ENCODE measurements at regions not wholly inside any gene's neighbourhood (a gene's known extent, or its start where the extent isn't known, plus 50 kb on each side); places are given as distances from the start of the nearest gene placed in this dataset.

GRCh38 chr16:62829084-62829483, 792.8 kb upstream of the CDH8 start (continued):
- TF ChIP-seq SIX5 (IDR thresholded peaks at IDR 0.05; ENCODE audit: low read depth, low read length, severe bottlenecking) (no peak), CBFB (IDR thresholded peaks at IDR 0.05; ENCODE audit: low read depth) (no peak), MTA3 (IDR thresholded peaks at IDR 0.05; ENCODE audit: borderline replicate concordance, low read length) (no peak)

GRCh38 chr16:62821824-62822223, 785.6 kb upstream of the CDH8 start:
- TF ChIP-seq CHD4 (IDR thresholded peaks at IDR 0.05): no peak
- no peak for TF ChIP-seq ASH2L (IDR thresholded peaks at IDR 0.05; ENCODE audit: borderline replicate concordance, low read depth)
- TF ChIP-seq MTA2 (IDR thresholded peaks at IDR 0.05; ENCODE audit: low read depth): no peak
- no peak for TF ChIP-seq RFX5 (IDR thresholded peaks at IDR 0.05; ENCODE audit: low read depth, low read length)
- TF ChIP-seq ZBED1 (IDR thresholded peaks at IDR 0.05; ENCODE audit: borderline replicate concordance): no peak
- TF ChIP-seq HDGF (IDR thresholded peaks at IDR 0.05): no peak
- TF ChIP-seq, protein P1, sequence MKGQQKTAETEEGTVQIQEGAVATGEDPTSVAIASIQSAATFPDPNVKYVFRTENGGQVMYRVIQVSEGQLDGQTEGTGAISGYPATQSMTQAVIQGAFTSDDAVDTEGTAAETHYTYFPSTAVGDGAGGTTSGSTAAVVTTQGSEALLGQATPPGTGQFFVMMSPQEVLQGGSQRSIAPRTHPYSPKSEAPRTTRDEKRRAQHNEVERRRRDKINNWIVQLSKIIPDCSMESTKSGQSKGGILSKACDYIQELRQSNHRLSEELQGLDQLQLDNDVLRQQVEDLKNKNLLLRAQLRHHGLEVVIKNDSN (IDR thresholded peaks at IDR 0.05; ENCODE audit: borderline replicate concordance, extremely low read length, insufficient read depth, low read depth, low read length): no peak
- no peak for TF ChIP-seq SIN3A (IDR thresholded peaks at IDR 0.05; ENCODE audit: low read depth, low read length)
- no peak for TF ChIP-seq ATF7 (IDR thresholded peaks at IDR 0.05; ENCODE audit: low read depth)
- TF ChIP-seq GABPA (IDR thresholded peaks at IDR 0.05; ENCODE audit: low read depth): no peak
- TF ChIP-seq KAT2A (conservative IDR thresholded peaks at IDR 0.05; ENCODE audit: control insufficient read depth, low read depth, low read length): no peak
- no peak for TF ChIP-seq PML (IDR thresholded peaks at IDR 0.05; ENCODE audit: low read length)
- TF ChIP-seq CTCF (IDR thresholded peaks at IDR 0.05 in 2 of 3, conservative IDR thresholded peaks at IDR 0.05 in 1 of 3; ENCODE audit: control insufficient read depth in 2 of 3, extremely low read depth in 1 of 3, insufficient read depth in 1 of 3, low read depth in 3 of 3, low read length in 3 of 3): no peak
- TF ChIP-seq, protein P2, sequence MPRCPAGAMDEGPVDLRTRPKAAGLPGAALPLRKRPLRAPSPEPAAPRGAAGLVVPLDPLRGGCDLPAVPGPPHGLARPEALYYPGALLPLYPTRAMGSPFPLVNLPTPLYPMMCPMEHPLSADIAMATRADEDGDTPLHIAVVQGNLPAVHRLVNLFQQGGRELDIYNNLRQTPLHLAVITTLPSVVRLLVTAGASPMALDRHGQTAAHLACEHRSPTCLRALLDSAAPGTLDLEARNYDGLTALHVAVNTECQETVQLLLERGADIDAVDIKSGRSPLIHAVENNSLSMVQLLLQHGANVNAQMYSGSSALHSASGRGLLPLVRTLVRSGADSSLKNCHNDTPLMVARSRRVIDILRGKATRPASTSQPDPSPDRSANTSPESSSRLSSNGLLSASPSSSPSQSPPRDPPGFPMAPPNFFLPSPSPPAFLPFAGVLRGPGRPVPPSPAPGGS (IDR thresholded peaks at IDR 0.05; ENCODE audit: borderline replicate concordance, insufficient read depth, low read depth, low read length, poor library complexity, severe bottlenecking): no peak
- TF ChIP-seq NFYA (IDR thresholded peaks at IDR 0.05; ENCODE audit: borderline replicate concordance, low read depth, low read length): no peak
- TF ChIP-seq HDAC2 (IDR thresholded peaks at IDR 0.05): no peak
- no peak overlapping the region for H3K4me3 ChIP-seq
- CTCF ChIA-PET: no interaction called here
- no peak overlapping the region for H3K4me2 ChIP-seq (ENCODE audit: control insufficient read depth, insufficient read depth)
- intact Hi-C loops (cut with micrococcal nuclease; ENCODE audit: unreplicated experiment): no loop called here
- no peaks in the 10 kb centered on the region for H3K27me3 ChIP-seq (replicated peaks in 1 of 2; ENCODE audit: control insufficient read depth in 2 of 2, insufficient read depth in 2 of 2, low read length in 1 of 2)
- H2AFZ ChIP-seq (ENCODE audit: control insufficient read depth, low read depth, low read length): no peak overlapping the region
- in situ Hi-C loops (cut with MboI): no loop called here
- FAIRE-seq: no peak
- WGBS (ENCODE audit: insufficient coverage, insufficient replicate concordance, low lambda C conversion rate, missing lambda C conversion rate): 16% methylated on average over 2 of the region's 2 CpGs
- POLR2A ChIA-PET: no interaction called here
- H3K27ac ChIP-seq (ENCODE audit: control insufficient read depth, insufficient read depth): no peak overlapping the region
- H3K36me3 ChIP-seq (ENCODE audit: control insufficient read depth in 2 of 2, insufficient read depth in 2 of 2, low read length in 1 of 2): no peaks in the 10 kb centered on the region
- RAD21 ChIA-PET (ENCODE audit: unreplicated experiment): no interaction called here
- no peak overlapping the region for H3K9ac ChIP-seq (ENCODE audit: control insufficient read depth, insufficient read depth, low read length)
- H3K79me2 ChIP-seq (ENCODE audit: control insufficient read depth, insufficient read depth, low read length): no peaks in the 10 kb centered on the region
- BruUV-seq (replicated peaks): no TSS peak
- SMC1A ChIA-PET (ENCODE audit: uncharacterized antibody, unreplicated experiment): interaction anchor here (2.1 kb wide), 1 partner anchor 11 kb away, joined by 4 read pairs; no protein-coding TSS in a partner anchor
- no peaks in the 10 kb centered on the region for H3K4me1 ChIP-seq (ENCODE audit: control insufficient read depth, insufficient read depth, low read length)
- no peak for DNase-seq (ENCODE audit: low read depth, low spot score)
- H3K9me3 ChIP-seq (replicated peaks; ENCODE audit: control insufficient read depth, insufficient read depth, low read length): no peaks in the 10 kb centered on the region
- no peak for ATAC-seq
- no peaks in the 10 kb centered on the region for H4K20me1 ChIP-seq (ENCODE audit: control insufficient read depth, insufficient read depth)
